Activated gamma-delta T cell (primary cell): ENCODE measurements at regions not wholly inside any gene's neighbourhood (a gene's known extent, or its start where the extent isn't known, plus 50 kb on each side); places are given as distances from the start of the nearest gene placed in this dataset.
"Not testable (repeated sequence)": the region's sequence is repeated elsewhere in the genome, so short reads cannot be mapped to it uniquely, and the experiment has no call there.

ENCODE experiments used
- DNase-seq: peaks from one replicate; lab custom pipeline; 2025; lab: John Stamatoyannopoulos, UW

GRCh38 chr17:54353789-54354525 lies 531.2 kb downstream of the KIF2B start:
- DNase-seq, result no peak

- not testable (repeated sequence) for DNase-seq
Measured at GRCh38 chr17:54361073-54361472, 538.3 kb downstream of the KIF2B start.

- DNase-seq, result no peak
Measured at GRCh38 chr17:54368906-54369305, 531.7 kb upstream of the TOM1L1 start.

GRCh38 chr17:54372069-54372749 lies 528.4 kb upstream of the TOM1L1 start:
- DNase-seq, result no peak

- DNase-seq, result no peak
Measured at GRCh38 chr17:54373970-54374369, 526.7 kb upstream of the TOM1L1 start.

GRCh38 chr17:54376409-54376808 lies 524.2 kb upstream of the TOM1L1 start:
- not testable (repeated sequence) for DNase-seq

- DNase-seq, result no peak
Measured at GRCh38 chr17:54381482-54381881, 519.2 kb upstream of the TOM1L1 start.

- no peak for DNase-seq
Measured at GRCh38 chr17:54404259-54404658, 496.4 kb upstream of the TOM1L1 start.

- no peak for DNase-seq
Measured at GRCh38 chr17:54405826-54406225, 494.8 kb upstream of the TOM1L1 start.

- DNase-seq, result no peak
Measured at GRCh38 chr17:54408731-54409130, 491.9 kb upstream of the TOM1L1 start.

- DNase-seq, result no peak
Measured at GRCh38 chr17:54418467-54418866, 482.2 kb upstream of the TOM1L1 start.

- DNase-seq, result no peak
Measured at GRCh38 chr17:54425671-54426070, 475.0 kb upstream of the TOM1L1 start.

GRCh38 chr17:54426296-54426886 lies 474.3 kb upstream of the TOM1L1 start:
- DNase-seq, result no peak

- no peak for DNase-seq
Measured at GRCh38 chr17:54435966-54436365, 464.7 kb upstream of the TOM1L1 start.

- DNase-seq, result no peak
Measured at GRCh38 chr17:54439816-54440215, 460.8 kb upstream of the TOM1L1 start.

- DNase-seq, result no peak
Measured at GRCh38 chr17:54451051-54451450, 449.6 kb upstream of the TOM1L1 start.

- no peak for DNase-seq
Measured at GRCh38 chr17:54452666-54453348, 447.8 kb upstream of the TOM1L1 start.

GRCh38 chr17:54455251-54455868 lies 445.3 kb upstream of the TOM1L1 start:
- no peak for DNase-seq

- DNase-seq, result not testable (repeated sequence)
Measured at GRCh38 chr17:54465443-54465842, 435.2 kb upstream of the TOM1L1 start.

- DNase-seq, result no peak
Measured at GRCh38 chr17:54466875-54467274, 433.8 kb upstream of the TOM1L1 start.

GRCh38 chr17:54482843-54483242 lies 417.8 kb upstream of the TOM1L1 start:
- DNase-seq, result no peak

- DNase-seq, result no peak
Measured at GRCh38 chr17:54493691-54494090, 407.0 kb upstream of the TOM1L1 start.
